A549 (cell line): ENCODE measurements at regions not wholly inside any gene's neighbourhood (a gene's known extent, or its start where the extent isn't known, plus 50 kb on each side); places are given as distances from the start of the nearest gene placed in this dataset.

Experiments used
- ATAC-seq, 2 experiments: fragments of 200-7000 bp in 1 of 2; fragments of >200 bp in 1 of 2; cut with Nextera tagmentation in 1 of 2; cut with Tn5 transposase in 1 of 2; 3 replicates each; pipeline versions ENCODE4 v1.8.0 to v1.9.1; 2018 to 2020; ENCODE audit warnings: mild to moderate bottlenecking in 1 of 2, moderate library complexity in 1 of 2
- CTCF ChIA-PET: fragments of 300-600 bp; sonication (Branson Sonifier 250); formaldehyde crosslinking; extraction: SDS; loops from one replicate; lab custom pipeline; 2021; ENCODE audit warnings: antibody characterized with exemption, inconsistent platforms; lab: Yijun Ruan, JAX
- POLR2A ChIA-PET: fragments of 350-600 bp; formaldehyde crosslinking; extraction: SDS; loops from one replicate; lab custom pipeline; 2021; ENCODE audit warnings: antibody characterized with exemption, inconsistent platforms; lab: Yijun Ruan, JAX
- DNase-seq, 2 experiments: peaks; one replicate each; pipeline versions ENCODE4 v3.0.0 to v3.0.0-alpha.2; 2011 to 2016; ENCODE audit warnings: low read depth in 1 of 2, low spot score in 1 of 2
- FAIRE-seq: peaks from 2 replicates; lab custom pipeline; 2011; peaks lifted over from hg19 to GRCh38; lab: Jason Lieb, UNC
- H3K27ac ChIP-seq, 2 experiments: fragments of >200 bp; sonication (Bioruptor Twin); formaldehyde crosslinking; 3 replicates each; pipeline ENCODE4 v1.5.1; 2016 to 2017
- H3K4me1 ChIP-seq: fragments of >200 bp; sonication (Bioruptor Twin); formaldehyde crosslinking; 3 replicates; pipeline ENCODE4 v1.6.1; 2016
- H3K4me2 ChIP-seq: fragments of >200 bp; sonication (Bioruptor Twin); formaldehyde crosslinking; 3 replicates; pipeline ENCODE4 v1.6.1; 2016
- H3K4me3 ChIP-seq: fragments of >200 bp; sonication (Bioruptor Twin); formaldehyde crosslinking; 3 replicates; pipeline ENCODE4 v1.5.1; 2016
- H3K9me3 ChIP-seq: fragments of >200 bp; sonication (Bioruptor Twin); formaldehyde crosslinking; 3 replicates; pipeline ENCODE4 v1.6.1; 2016
- BCL3 ChIP-seq: fragments of >200 bp; sonication (Bioruptor Twin); formaldehyde crosslinking; IDR thresholded peaks from 3 replicates; pipeline ENCODE4 v1.6.1; 2016
- CBX2 ChIP-seq: fragments of 200-600 bp; sonication (generic); IDR thresholded peaks from 2 replicates; pipeline ENCODE4 v1.6.1; 2016; ENCODE audit warnings: low read depth, mild to moderate bottlenecking, borderline replicate concordance
- CBX8 ChIP-seq: fragments of 200-600 bp; sonication (generic); IDR thresholded peaks from 2 replicates; pipeline ENCODE4 v1.6.1; 2016
- CHD2 ChIP-seq: fragments of 150-350 bp; IDR thresholded peaks from 2 replicates; pipeline ENCODE4 v1.6.1; 2014; ENCODE audit warnings: low read length; ENCODE audit not compliant: partially characterized antibody
- CHD4 ChIP-seq: fragments of 200-600 bp; sonication (generic); IDR thresholded peaks from 2 replicates; pipeline ENCODE4 v1.6.1; 2016; ENCODE audit warnings: antibody characterized with exemption, mild to moderate bottlenecking, borderline replicate concordance
- CTCF ChIP-seq: fragments of >200 bp; sonication (Bioruptor Twin); formaldehyde crosslinking; IDR thresholded peaks from 3 replicates; pipeline ENCODE4 v1.5.1; 2016
- E2F6 ChIP-seq: IDR thresholded peaks from 2 replicates; pipeline ENCODE4 v1.6.1; 2012; ENCODE audit warnings: low read depth, borderline replicate concordance
- EP300 ChIP-seq, 2 experiments: fragments of >200 bp; sonication (Bioruptor Twin); formaldehyde crosslinking; IDR thresholded peaks; 2 replicates in 1 of 2; 3 replicates in 1 of 2; pipeline ENCODE4 v1.6.1; 2016 to 2017
- FOSB ChIP-seq: fragments of 250-450 bp; sonication (Bioruptor Pico); IDR thresholded peaks from 2 replicates; pipeline ENCODE4 v1.5.0; 2020; ENCODE audit warnings: mild to moderate bottlenecking, moderate library complexity
- FOSL2 ChIP-seq, 2 experiments: fragments of 450-650 bp in 1 of 2; fragments of >200 bp in 1 of 2; sonication (Bioruptor Twin) in 1 of 2; formaldehyde crosslinking; IDR thresholded peaks; 2 replicates each; pipeline versions ENCODE4 v1.5.0 to v1.6.1; 2016 to 2020; ENCODE audit warnings: mild to moderate bottlenecking in 1 of 2, moderate library complexity in 1 of 2
- FOXS1 ChIP-seq: fragments of 250-450 bp; sonication (Bioruptor Pico); IDR thresholded peaks from 2 replicates; pipeline ENCODE4 v1.5.0; 2020; ENCODE audit warnings: mild to moderate bottlenecking, moderate library complexity
- HDAC2 ChIP-seq: fragments of 200-600 bp; sonication (generic); IDR thresholded peaks from 2 replicates; pipeline ENCODE4 v1.6.1; 2016
- HOXA7 ChIP-seq: fragments of 250-450 bp; sonication (Bioruptor Pico); IDR thresholded peaks from 2 replicates; pipeline ENCODE4 v1.5.0; 2020; ENCODE audit warnings: mild to moderate bottlenecking, moderate library complexity
- HOXB5 ChIP-seq: fragments of 250-450 bp; sonication (Bioruptor Pico); IDR thresholded peaks from 2 replicates; pipeline ENCODE4 v1.5.0; 2020; ENCODE audit warnings: mild to moderate bottlenecking, moderate library complexity
- JUN ChIP-seq, 2 experiments: fragments of >200 bp; sonication (Bioruptor Twin); formaldehyde crosslinking; IDR thresholded peaks; 2 replicates in 1 of 2; 3 replicates in 1 of 2; pipeline ENCODE4 v1.6.1; 2016 to 2017
- KDM1A ChIP-seq: fragments of 200-600 bp; sonication (generic); IDR thresholded peaks from 2 replicates; pipeline ENCODE4 v1.6.1; 2016; ENCODE audit warnings: low read depth, mild to moderate bottlenecking
- KDM5A ChIP-seq: fragments of 200-600 bp; sonication (generic); IDR thresholded peaks from 2 replicates; pipeline ENCODE4 v1.6.1; 2016; ENCODE audit warnings: antibody characterized with exemption, mild to moderate bottlenecking
- MAX ChIP-seq: IDR thresholded peaks from 2 replicates; pipeline ENCODE4 v1.6.1; 2012
- MYC ChIP-seq: IDR thresholded peaks from 2 replicates; pipeline ENCODE4 v1.6.1; 2012; ENCODE audit warnings: mild to moderate bottlenecking, inconsistent platforms, low read length, improper control_type of control experiment, borderline replicate concordance
- POLR2A ChIP-seq: IDR thresholded peaks from 2 replicates; pipeline ENCODE4 v1.6.1; 2012; ENCODE audit warnings: mild to moderate bottlenecking, low read length
- POLR2AphosphoS2 ChIP-seq: conservative IDR thresholded peaks from 2 replicates; pipeline ENCODE4 v1.6.1; 2012; ENCODE audit warnings: low read length, improper control_type of control experiment, inconsistent platforms
- RAD21 ChIP-seq, 2 experiments: fragments of >200 bp in 1 of 2; sonication (Bioruptor Twin) in 1 of 2; formaldehyde crosslinking in 1 of 2; IDR thresholded peaks in 1 of 2; conservative IDR thresholded peaks in 1 of 2; 2 replicates in 1 of 2; 3 replicates in 1 of 2; pipeline ENCODE4 v1.6.1; 2012 to 2018; ENCODE audit warnings: inconsistent platforms in 1 of 2
- RARB ChIP-seq: fragments of 250-450 bp; sonication (Bioruptor Pico); IDR thresholded peaks from 2 replicates; pipeline ENCODE4 v1.8.0; 2021; ENCODE audit warnings: mild to moderate bottlenecking, moderate library complexity
- RCOR1 ChIP-seq: fragments of 150-350 bp; IDR thresholded peaks from 2 replicates; pipeline ENCODE4 v1.6.1; 2014; ENCODE audit warnings: antibody characterized with exemption, low read length, low read depth
- RFX5 ChIP-seq: fragments of 450-650 bp; IDR thresholded peaks from 2 replicates; pipeline ENCODE4 v1.7.1; 2014; ENCODE audit warnings: antibody characterized with exemption, mild to moderate bottlenecking, moderate library complexity
- RNF2 ChIP-seq: fragments of 200-600 bp; sonication (generic); IDR thresholded peaks from 2 replicates; pipeline ENCODE4 v1.6.1; 2016; ENCODE audit warnings: low read depth, mild to moderate bottlenecking, antibody characterized with exemption, moderate library complexity, borderline replicate concordance
- TFCP2L1 ChIP-seq: fragments of 250-450 bp; sonication (Bioruptor Pico); IDR thresholded peaks from 2 replicates; pipeline ENCODE4 v1.5.0; 2021; ENCODE audit warnings: mild to moderate bottlenecking
- TP53 ChIP-seq: fragments of 250-450 bp; sonication (Bioruptor Pico); IDR thresholded peaks from 2 replicates; pipeline ENCODE4 v1.5.0; 2021; ENCODE audit warnings: mild to moderate bottlenecking, moderate library complexity
- USF2 ChIP-seq: fragments of 450-650 bp; IDR thresholded peaks from 2 replicates; pipeline ENCODE4 v1.6.1; 2014; ENCODE audit warnings: antibody characterized with exemption
- ZC3H11A ChIP-seq: fragments of 450-650 bp; IDR thresholded peaks from 2 replicates; pipeline ENCODE4 v1.6.1; 2014; ENCODE audit warnings: antibody characterized with exemption, mild to moderate bottlenecking
- ZFP36 ChIP-seq: fragments of 450-650 bp; IDR thresholded peaks from 2 replicates; pipeline ENCODE4 v1.6.1; 2014; ENCODE audit warnings: borderline replicate concordance; ENCODE audit not compliant: partially characterized antibody
- WGBS: methylation state at CpG from one replicate; pipeline ENCODE4 v1.1.6; 2017; ENCODE audit errors: missing lambda C conversion rate; 5-methylcytosine and 5-hydroxymethylcytosine counted together

- no peak for ATAC-seq
- Histone ChIP-seq H3K4me2 (no peak overlapping the region), H3K4me1 (no peaks in the 10 kb centered on the region), H3K9me3 (no peaks in the 10 kb centered on the region), H3K4me3 (no peak overlapping the region), H3K27ac (no peak overlapping the region)
- 5% methylated on average over 1 of the region's 1 CpG for whole genome bisulfite sequencing
- no peak for FAIRE-seq
- ChIA-PET CTCF (no interaction called here), POLR2A (no interaction called here)
- no peak for DNase-seq
- TF ChIP-seq CBX8, result no peak
- TF ChIP-seq RNF2, result no peak
- TF ChIP-seq EP300 (IDR thresholded peaks at IDR 0.05), result no peak
- TF ChIP-seq HDAC2, result no peak
- TF ChIP-seq KDM5A, result no peak
- TF ChIP-seq E2F6, result no peak
- TF ChIP-seq FOSL2 (IDR thresholded peaks at IDR 0.05), result no peak
- TF ChIP-seq FOSL2 (CRISPR knock-in tag; IDR thresholded peaks at IDR 0.05), result no peak
- TF ChIP-seq FOXS1 (CRISPR knock-in tag), result no peak
- TF ChIP-seq CHD4, result no peak
- no peak for TF ChIP-seq MAX
- TF ChIP-seq HOXB5, result no peak
- TF ChIP-seq RAD21 (conservative IDR thresholded peaks at IDR 0.05 in 1 of 2, IDR thresholded peaks at IDR 0.05 in 1 of 2), result no peak
- TF ChIP-seq JUN (IDR thresholded peaks at IDR 0.05), result no peak
- no peak for TF ChIP-seq HOXA7 (CRISPR knock-in tag)
- no peak for TF ChIP-seq ZC3H11A
- TF ChIP-seq MYC, result no peak
- no peak for TF ChIP-seq KDM1A
- no peak for TF ChIP-seq CBX2
Observed at GRCh38 chr16:64659866-64660265, 462.0 kb downstream of the CDH11 start.

GRCh38 chr16:64657316-64658011 is 464.4 kb downstream of the CDH11 start:
- TF ChIP-seq FOSB (CRISPR knock-in tag) (no peak), POLR2AphosphoS2 (no peak), HOXA7 (CRISPR knock-in tag) (no peak), RAD21 (conservative IDR thresholded peaks at IDR 0.05 in 1 of 2, IDR thresholded peaks at IDR 0.05 in 1 of 2) (no peak), TP53 (CRISPR knock-in tag) (no peak), TFCP2L1 (CRISPR knock-in tag) (no peak), CBX2 (no peak), USF2 (no peak), RFX5 (no peak)
- Histone ChIP-seq H3K9me3 (no peaks in the 10 kb centered on the region), H3K27ac (no peak overlapping the region), H3K4me1 (no peaks in the 10 kb centered on the region), H3K4me2 (no peak overlapping the region), H3K4me3 (no peak overlapping the region)
- DNase-seq, result no peak
- CTCF ChIA-PET, result interaction anchor here (0.8 kb wide), 1 partner anchor 14 kb away, joined by 3 read pairs; no protein-coding TSS in a partner anchor
- POLR2A ChIA-PET, result no interaction called here
- no peak for FAIRE-seq
- 0% methylated on average over 3 of the region's 3 CpGs for WGBS
- ATAC-seq, result no peak

GRCh38 chr16:64656471-64656870 is 465.4 kb downstream of the CDH11 start:
- H3K4me2 ChIP-seq, result no peak overlapping the region
- ATAC-seq (no peak), DNase-seq (no peak), FAIRE-seq (no peak)
- CTCF ChIA-PET, result no interaction called here
- H3K9me3 ChIP-seq, result no peaks in the 10 kb centered on the region
- 10% methylated on average over 4 of the region's 4 CpGs for WGBS
- POLR2A ChIA-PET, result no interaction called here
- no peaks in the 10 kb centered on the region for H3K4me1 ChIP-seq
- no peak overlapping the region for H3K4me3 ChIP-seq
- H3K27ac ChIP-seq, result no peak overlapping the region
- TF ChIP-seq CHD2, result no peak
- TF ChIP-seq BCL3, result no peak
- no peak for TF ChIP-seq E2F6
- TF ChIP-seq POLR2A, result no peak
- no peak for TF ChIP-seq EP300 (IDR thresholded peaks at IDR 0.05)
- TF ChIP-seq CTCF, result no peak
- no peak for TF ChIP-seq CBX8
- TF ChIP-seq MYC, result no peak
- no peak for TF ChIP-seq RCOR1
- TF ChIP-seq ZFP36, result no peak
- no peak for TF ChIP-seq RARB
